ENCODE measurements at regions not wholly inside any gene's neighbourhood (a gene's known extent, or its start where the extent isn't known, plus 50 kb on each side); places are given as distances from the start of the nearest gene placed in this dataset.
"Not testable (repeated sequence)": the region's sequence is repeated elsewhere in the genome, so short reads cannot be mapped to it uniquely, and the experiment has no call there.

- no peaks in the 10 kb centered on the region for H3K9me3 ChIP-seq (ENCODE audit: control insufficient read depth, low read length, poor library complexity, severe bottlenecking)
- Mint-ChIP-seq H3K4me1 (no peaks in the 10 kb centered on the region), H3K4me3 (no peak overlapping the region), H3K27ac (no peak overlapping the region), H3K27me3 (no peaks in the 10 kb centered on the region), H3K36me3 (ENCODE audit: low read depth) (no peaks in the 10 kb centered on the region)
- DNase-seq (no peak), ATAC-seq (no peak)
Observed at GRCh38 chr3:117052395-117052794, 342.8 kb downstream of the TUSC7 start.

- no peak overlapping the region for H3K27ac Mint-ChIP-seq
- no peaks in the 10 kb centered on the region for H3K36me3 Mint-ChIP-seq (ENCODE audit: low read depth)
- ATAC-seq (no peak), DNase-seq (no peak)
- no peak overlapping the region for H3K4me3 Mint-ChIP-seq
- no peaks in the 10 kb centered on the region for H3K9me3 ChIP-seq (ENCODE audit: control insufficient read depth, low read length, poor library complexity, severe bottlenecking)
- H3K4me1 Mint-ChIP-seq: no peaks in the 10 kb centered on the region
- H3K27me3 Mint-ChIP-seq: no peaks in the 10 kb centered on the region
Observed at GRCh38 chr3:117054556-117054955, 345.0 kb downstream of the TUSC7 start.

DNA sequence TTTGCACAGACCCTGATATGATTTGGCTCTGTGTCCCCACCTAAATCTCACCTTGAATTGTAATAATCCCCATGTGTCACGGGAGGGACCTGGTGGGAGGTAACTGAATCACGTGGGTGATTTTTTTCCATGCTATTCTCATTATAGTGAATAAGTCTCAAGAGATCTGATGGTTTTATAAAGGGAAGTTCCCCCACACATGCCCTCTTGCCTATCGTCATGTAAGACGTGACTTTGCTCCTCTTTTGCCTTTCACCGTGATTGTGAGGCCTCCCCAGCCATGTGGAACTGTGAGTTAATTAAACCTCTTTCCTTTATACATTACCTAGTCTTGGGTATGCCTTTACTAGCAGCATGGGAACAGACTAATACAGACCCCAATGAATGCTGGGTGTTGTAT, 347.4 kb downstream of the TUSC7 start:
- not testable (repeated sequence) for DNase-seq; H3K36me3 Mint-ChIP-seq (ENCODE audit: low read depth); H3K9me3 ChIP-seq (ENCODE audit: control insufficient read depth, low read length, poor library complexity, severe bottlenecking); ATAC-seq; H3K27me3 Mint-ChIP-seq; H3K4me1 Mint-ChIP-seq; H3K27ac Mint-ChIP-seq; H3K4me3 Mint-ChIP-seq

DNA sequence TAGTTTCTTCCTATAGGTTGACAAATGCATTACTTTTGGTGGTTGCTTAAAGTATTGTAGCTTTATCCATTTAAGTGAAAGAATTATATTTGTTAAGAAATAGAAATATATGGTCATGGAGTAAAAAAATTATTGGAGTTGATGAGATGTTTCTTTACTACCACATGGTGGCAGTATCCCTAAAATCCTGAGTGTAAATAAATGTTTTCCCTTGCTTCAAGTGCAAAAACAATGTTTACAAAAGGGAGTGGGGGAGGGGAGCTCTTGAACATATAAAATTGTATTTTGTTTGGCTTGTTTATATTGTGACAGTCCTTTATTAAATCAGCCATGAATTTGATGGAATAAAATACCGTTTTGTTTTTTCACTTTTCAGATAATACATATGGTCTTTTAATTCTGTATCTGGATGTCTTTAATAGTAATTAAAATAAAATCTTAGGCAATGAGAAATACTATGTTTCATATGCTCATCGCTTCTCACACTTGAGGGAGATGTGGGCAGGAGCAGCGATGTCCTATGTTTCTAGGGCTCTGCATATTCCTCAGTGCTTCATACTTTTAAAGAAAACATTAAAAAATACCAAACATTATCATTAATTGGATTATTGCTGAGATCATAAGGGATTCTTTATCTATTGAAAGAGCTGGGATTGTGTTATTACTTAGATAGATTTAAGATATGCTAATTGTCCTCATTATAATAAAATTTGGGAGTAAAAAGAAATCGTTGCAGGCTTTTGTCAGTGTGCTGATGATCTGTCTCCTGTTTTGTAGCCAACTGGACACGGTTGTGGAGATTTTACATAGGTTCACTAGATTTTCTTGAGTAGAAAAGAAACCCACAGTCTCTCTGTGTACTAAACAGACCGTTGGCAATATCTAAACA, 349.7 kb downstream of the TUSC7 start:
- H3K27me3 Mint-ChIP-seq: no peaks in the 10 kb centered on the region
- no peak overlapping the region for H3K4me3 Mint-ChIP-seq
- ATAC-seq (no peak), DNase-seq (no peak)
- no peak overlapping the region for H3K27ac Mint-ChIP-seq
- H3K9me3 ChIP-seq (ENCODE audit: control insufficient read depth, low read length, poor library complexity, severe bottlenecking): no peaks in the 10 kb centered on the region
- H3K36me3 Mint-ChIP-seq (ENCODE audit: low read depth): no peaks in the 10 kb centered on the region
- H3K4me1 Mint-ChIP-seq: no peaks in the 10 kb centered on the region

DNA sequence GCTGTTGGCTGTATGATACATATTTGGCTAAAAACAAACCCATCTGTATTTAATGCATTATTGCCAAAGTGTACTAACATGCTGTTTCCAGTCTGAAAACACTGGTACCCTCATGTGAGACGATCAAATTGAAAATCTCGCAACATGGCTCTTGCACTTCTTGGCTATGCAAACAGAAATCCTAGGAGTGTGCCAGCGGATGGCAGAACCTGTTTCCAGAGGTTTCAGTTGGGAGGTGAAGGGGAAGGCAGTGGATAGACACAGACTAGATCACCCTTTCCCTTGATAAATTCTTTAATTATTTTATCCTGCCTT, 350.3 kb downstream of the TUSC7 start:
- no peaks in the 10 kb centered on the region for H3K4me1 Mint-ChIP-seq
- no peaks in the 10 kb centered on the region for H3K27me3 Mint-ChIP-seq
- H3K4me3 Mint-ChIP-seq: no peak overlapping the region
- no peaks in the 10 kb centered on the region for H3K36me3 Mint-ChIP-seq (ENCODE audit: low read depth)
- no peak overlapping the region for H3K27ac Mint-ChIP-seq
- no peaks in the 10 kb centered on the region for H3K9me3 ChIP-seq (ENCODE audit: control insufficient read depth, low read length, poor library complexity, severe bottlenecking)
- DNase-seq (no peak), ATAC-seq (no peak)

DNA sequence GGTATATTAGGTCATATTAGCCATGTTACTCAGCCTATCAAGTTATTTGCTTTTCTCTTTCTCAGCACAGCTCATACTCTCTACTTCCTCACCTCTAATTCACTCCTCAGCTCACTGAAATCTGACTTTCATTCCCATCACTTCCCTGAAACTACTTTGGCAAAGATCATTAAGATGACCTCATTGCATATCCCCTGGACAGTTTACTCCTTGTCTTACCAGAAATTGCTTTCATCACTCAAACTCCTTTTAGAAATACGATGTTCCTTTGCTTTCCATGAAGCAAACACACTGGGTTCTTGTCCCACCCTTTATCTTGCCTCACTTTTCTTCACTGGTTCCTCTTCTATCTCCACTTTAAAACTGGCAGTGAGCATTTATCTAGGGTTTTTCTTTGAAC, 354.4 kb downstream of the TUSC7 start:
- no peaks in the 10 kb centered on the region for H3K9me3 ChIP-seq (ENCODE audit: control insufficient read depth, low read length, poor library complexity, severe bottlenecking)
- H3K4me1 Mint-ChIP-seq: no peaks in the 10 kb centered on the region
- no peak overlapping the region for H3K27ac Mint-ChIP-seq
- H3K4me3 Mint-ChIP-seq: no peak overlapping the region
- no peaks in the 10 kb centered on the region for H3K36me3 Mint-ChIP-seq (ENCODE audit: low read depth)
- no peaks in the 10 kb centered on the region for H3K27me3 Mint-ChIP-seq
- ATAC-seq: no peak
- no peak for DNase-seq

GRCh38 chr3:117068301-117068700, 358.7 kb downstream of the TUSC7 start:
- Mint-ChIP-seq H3K36me3 (ENCODE audit: low read depth) (no peaks in the 10 kb centered on the region), H3K27me3 (no peaks in the 10 kb centered on the region), H3K4me1 (no peaks in the 10 kb centered on the region), H3K4me3 (no peak overlapping the region), H3K27ac (no peak overlapping the region)
- no peak for ATAC-seq
- DNase-seq: no peak
- H3K9me3 ChIP-seq (ENCODE audit: control insufficient read depth, low read length, poor library complexity, severe bottlenecking): no peaks in the 10 kb centered on the region

GRCh38 chr3:117074826-117075225, 365.2 kb downstream of the TUSC7 start:
- Mint-ChIP-seq H3K4me3 (no peak overlapping the region), H3K27ac (no peak overlapping the region), H3K4me1 (no peaks in the 10 kb centered on the region), H3K36me3 (ENCODE audit: low read depth) (no peaks in the 10 kb centered on the region), H3K27me3 (no peaks in the 10 kb centered on the region)
- H3K9me3 ChIP-seq (ENCODE audit: control insufficient read depth, low read length, poor library complexity, severe bottlenecking): no peaks in the 10 kb centered on the region
- ATAC-seq (no peak), DNase-seq (no peak)

DNA sequence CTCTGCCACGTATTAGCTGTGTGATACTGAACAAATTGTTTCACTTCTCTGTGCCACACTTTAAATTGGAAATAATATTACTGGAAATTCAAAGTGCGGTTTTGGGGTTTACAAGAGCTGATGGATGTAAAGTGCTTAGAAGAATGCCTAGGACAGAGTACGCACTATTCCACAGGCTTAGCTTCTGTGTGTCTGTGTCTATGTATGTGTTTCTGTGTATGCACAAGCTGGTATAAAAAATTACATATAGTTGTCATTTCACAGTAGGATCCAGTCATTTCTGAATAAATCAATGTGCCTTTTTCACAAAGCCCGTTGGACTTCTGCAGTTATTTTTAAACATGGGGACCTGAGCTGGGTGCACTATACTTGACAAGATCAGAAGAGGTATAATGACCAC, 370.4 kb downstream of the TUSC7 start:
- DNase-seq: no peak
- Mint-ChIP-seq H3K27ac (no peak overlapping the region), H3K4me3 (no peak overlapping the region), H3K36me3 (ENCODE audit: low read depth) (no peaks in the 10 kb centered on the region), H3K4me1 (no peaks in the 10 kb centered on the region), H3K27me3 (no peaks in the 10 kb centered on the region)
- no peak for ATAC-seq
- H3K9me3 ChIP-seq (ENCODE audit: control insufficient read depth, low read length, poor library complexity, severe bottlenecking): no peaks in the 10 kb centered on the region

GRCh38 chr3:117080872-117081271, 371.3 kb downstream of the TUSC7 start:
- no peaks in the 10 kb centered on the region for H3K4me1 Mint-ChIP-seq
- H3K4me3 Mint-ChIP-seq: no peak overlapping the region
- H3K27ac Mint-ChIP-seq: no peak overlapping the region
- DNase-seq (no peak), ATAC-seq (no peak)
- no peaks in the 10 kb centered on the region for H3K9me3 ChIP-seq (ENCODE audit: control insufficient read depth, low read length, poor library complexity, severe bottlenecking)
- no peaks in the 10 kb centered on the region for H3K27me3 Mint-ChIP-seq
- H3K36me3 Mint-ChIP-seq (ENCODE audit: low read depth): no peaks in the 10 kb centered on the region

DNA sequence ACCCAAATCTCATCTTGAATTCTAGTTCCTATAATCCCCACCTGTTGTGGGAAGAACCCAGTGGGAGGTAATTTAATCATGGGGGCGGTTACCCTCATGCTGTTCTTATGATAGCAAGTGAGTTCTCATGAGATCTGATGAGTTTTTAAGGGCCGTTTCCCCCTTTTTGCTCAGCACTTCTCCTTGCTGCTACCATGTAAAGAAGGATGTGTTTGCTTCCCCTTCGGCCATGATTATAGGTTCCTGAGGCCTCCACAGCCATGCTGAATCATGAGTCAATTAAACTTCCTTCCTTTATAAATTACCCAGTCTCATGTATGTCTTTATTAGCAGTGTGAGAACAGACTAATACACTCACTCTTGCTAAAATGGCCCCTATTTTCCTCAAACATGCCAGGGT, 374.7 kb downstream of the TUSC7 start:
- H3K36me3 Mint-ChIP-seq (ENCODE audit: low read depth): no peaks in the 10 kb centered on the region
- H3K4me3 Mint-ChIP-seq: no peak overlapping the region
- no peaks in the 10 kb centered on the region for H3K9me3 ChIP-seq (ENCODE audit: control insufficient read depth, low read length, poor library complexity, severe bottlenecking)
- no peak overlapping the region for H3K27ac Mint-ChIP-seq
- no peaks in the 10 kb centered on the region for H3K27me3 Mint-ChIP-seq
- ATAC-seq: no peak
- no peaks in the 10 kb centered on the region for H3K4me1 Mint-ChIP-seq
- DNase-seq: no peak

DNA sequence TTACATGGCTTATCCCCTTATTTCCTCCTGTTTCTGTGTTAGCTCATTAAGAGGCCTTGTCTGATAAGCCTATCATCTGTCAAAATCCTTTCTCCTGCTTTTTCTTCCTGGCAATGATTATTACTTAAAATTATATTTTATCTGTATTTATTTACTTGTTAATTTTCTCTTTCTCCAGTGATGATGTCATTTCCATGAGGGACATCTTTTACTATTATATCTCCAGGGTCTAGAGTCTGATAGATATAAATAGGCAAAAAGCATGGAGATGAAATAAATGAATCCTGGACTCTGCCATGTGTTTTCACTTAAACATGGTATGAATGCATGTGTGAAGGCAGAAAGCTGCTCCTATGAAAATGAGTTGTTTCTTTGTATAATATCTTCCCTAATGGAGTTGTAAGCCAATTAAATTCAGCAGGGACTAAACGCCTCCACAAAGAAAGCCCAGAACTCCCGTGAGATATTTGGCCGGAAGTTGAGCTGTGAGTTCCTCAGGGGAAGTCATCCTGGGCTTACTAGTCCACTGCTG, 375.2 kb downstream of the TUSC7 start:
- H3K9me3 ChIP-seq (ENCODE audit: control insufficient read depth, low read length, poor library complexity, severe bottlenecking): no peaks in the 10 kb centered on the region
- H3K4me3 Mint-ChIP-seq: no peak overlapping the region
- H3K36me3 Mint-ChIP-seq (ENCODE audit: low read depth): no peaks in the 10 kb centered on the region
- no peaks in the 10 kb centered on the region for H3K27me3 Mint-ChIP-seq
- H3K27ac Mint-ChIP-seq: no peak overlapping the region
- no peaks in the 10 kb centered on the region for H3K4me1 Mint-ChIP-seq
- DNase-seq (no peak), ATAC-seq (no peak)

DNA sequence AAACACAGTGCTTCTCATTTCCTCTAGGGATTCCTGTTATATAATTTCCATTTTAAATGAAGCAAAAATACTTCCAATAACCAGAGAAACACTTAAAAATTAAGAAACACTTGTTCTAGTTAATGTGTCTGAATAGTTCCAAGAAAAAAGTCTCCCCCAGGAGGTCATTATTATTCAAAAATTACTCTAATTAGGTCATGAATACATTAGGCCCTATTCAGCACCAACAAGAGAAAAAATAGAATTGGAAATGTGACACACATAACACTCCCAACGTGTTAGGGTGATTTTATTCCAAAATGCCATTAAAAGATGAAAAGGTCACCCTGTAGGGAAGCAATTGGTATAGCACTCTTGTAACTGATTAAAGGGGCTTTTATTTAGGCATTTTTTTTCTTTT, 382.1 kb downstream of the TUSC7 start:
- Mint-ChIP-seq H3K4me3 (no peak overlapping the region), H3K27me3 (no peaks in the 10 kb centered on the region), H3K36me3 (ENCODE audit: low read depth) (no peaks in the 10 kb centered on the region), H3K4me1 (no peaks in the 10 kb centered on the region), H3K27ac (no peak overlapping the region)
- no peaks in the 10 kb centered on the region for H3K9me3 ChIP-seq (ENCODE audit: control insufficient read depth, low read length, poor library complexity, severe bottlenecking)
- no peak for DNase-seq
- no peak for ATAC-seq

DNA sequence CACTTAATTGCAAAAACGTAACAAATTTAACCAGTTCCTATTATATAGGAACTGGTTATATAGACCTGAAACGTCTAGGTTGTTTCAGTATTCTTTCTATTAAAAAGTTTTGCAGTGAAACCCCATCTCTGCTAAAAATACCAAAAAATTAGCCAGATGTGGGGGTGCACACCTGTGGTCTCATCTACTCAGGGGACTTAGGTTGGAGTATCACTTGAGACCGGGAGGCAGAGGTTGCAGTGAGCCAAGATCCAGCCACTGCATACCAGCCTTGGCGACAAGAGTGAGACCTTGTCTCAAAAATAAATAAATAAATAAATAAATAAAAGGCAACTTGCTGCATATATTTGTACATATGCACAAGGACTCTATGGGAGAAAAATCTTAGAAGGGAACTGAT, 387.0 kb downstream of the TUSC7 start:
- no peak overlapping the region for H3K27ac Mint-ChIP-seq
- no peaks in the 10 kb centered on the region for H3K4me1 Mint-ChIP-seq
- H3K4me3 Mint-ChIP-seq: no peak overlapping the region
- DNase-seq (no peak), ATAC-seq (no peak)
- H3K36me3 Mint-ChIP-seq (ENCODE audit: low read depth): no peaks in the 10 kb centered on the region
- H3K27me3 Mint-ChIP-seq: no peaks in the 10 kb centered on the region
- H3K9me3 ChIP-seq (ENCODE audit: control insufficient read depth, low read length, poor library complexity, severe bottlenecking): no peaks in the 10 kb centered on the region
